Renal cortical epithelial cell (primary cell): ENCODE measurements at regions not wholly inside any gene's neighbourhood (a gene's known extent, or its start where the extent isn't known, plus 50 kb on each side); places are given as distances from the start of the nearest gene placed in this dataset.
"Not testable (repeated sequence)": the region's sequence is repeated elsewhere in the genome, so short reads cannot be mapped to it uniquely, and the experiment has no call there.

Source experiments
- DNase-seq: peaks from one replicate; pipeline ENCODE4 v3.0.0-alpha.2; 2011; ENCODE audit warnings: low read depth

DNA sequence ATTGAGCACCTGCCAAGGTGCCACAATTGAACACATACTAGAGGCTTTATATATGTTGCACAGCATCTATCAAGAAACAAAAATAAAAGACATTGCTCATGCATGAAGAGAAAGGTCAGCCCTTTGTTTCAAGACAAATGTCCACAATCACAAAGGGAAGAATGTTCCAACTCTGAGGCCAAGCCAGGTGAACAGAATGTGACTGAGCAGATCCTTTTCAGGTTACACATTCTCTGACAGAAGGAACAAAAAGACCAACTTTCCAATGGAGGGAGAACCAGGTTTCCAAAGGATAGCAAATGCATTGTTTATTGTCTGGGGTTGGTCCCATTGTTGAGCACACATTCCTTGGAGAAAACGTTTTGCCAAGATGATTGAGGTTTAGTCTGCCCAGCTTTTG is 50.2 kb upstream of the FAM174B start:
- DNase-seq, result peak; percentile 19

DNA sequence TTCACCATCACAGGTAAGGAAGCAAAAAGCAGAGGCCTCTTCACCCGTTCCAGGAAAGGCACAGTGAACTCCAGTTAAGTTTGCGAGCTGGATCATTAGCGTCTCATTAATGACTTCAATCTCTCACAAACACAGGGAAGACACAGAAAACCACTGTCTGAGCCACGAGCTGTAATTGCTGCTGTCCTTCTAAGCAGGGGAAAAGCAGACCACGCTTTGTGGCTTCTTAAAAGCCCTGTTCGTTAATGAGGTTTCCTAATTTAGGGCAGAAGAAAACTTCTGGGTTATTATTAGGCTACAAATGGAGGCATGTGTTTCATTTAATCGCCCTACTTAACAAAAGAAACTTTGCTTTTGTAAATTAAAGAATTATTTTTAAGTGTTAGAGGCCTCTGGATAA is 50.6 kb upstream of the FAM174B start:
- no peak for DNase-seq

DNA sequence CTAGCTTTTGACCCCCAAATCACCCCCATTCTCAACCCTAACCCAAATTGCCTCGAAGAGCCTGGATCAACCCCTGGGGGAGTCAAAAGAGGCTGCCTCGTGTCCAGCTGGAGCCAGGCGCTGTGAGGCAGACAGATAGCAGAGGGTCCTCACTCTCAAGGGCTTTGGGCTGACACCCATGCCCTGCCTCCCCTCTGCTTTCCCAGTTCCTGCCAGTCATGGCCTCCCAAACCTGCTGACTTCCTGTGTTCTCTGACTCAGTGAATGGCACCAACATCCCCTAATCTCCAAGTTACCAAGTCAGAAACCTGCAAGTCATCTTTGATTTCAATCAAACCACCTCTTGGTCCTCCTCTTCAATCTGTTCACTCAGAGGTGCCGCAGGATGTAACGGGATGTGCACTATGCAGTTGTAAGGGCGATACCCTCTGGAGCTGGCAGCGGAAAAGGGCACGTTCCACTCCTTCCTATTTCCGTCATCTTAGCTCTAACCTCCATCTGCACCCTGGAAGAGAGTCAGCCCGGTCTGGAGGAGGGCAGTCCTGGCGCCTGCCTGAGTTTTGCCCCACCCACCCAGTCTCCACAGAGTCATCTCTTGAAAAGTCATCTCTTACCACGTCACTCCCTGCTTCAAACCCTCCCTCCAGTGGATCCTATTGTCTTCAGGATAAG is 52.4 kb upstream of the FAM174B start:
- no peak for DNase-seq

DNA sequence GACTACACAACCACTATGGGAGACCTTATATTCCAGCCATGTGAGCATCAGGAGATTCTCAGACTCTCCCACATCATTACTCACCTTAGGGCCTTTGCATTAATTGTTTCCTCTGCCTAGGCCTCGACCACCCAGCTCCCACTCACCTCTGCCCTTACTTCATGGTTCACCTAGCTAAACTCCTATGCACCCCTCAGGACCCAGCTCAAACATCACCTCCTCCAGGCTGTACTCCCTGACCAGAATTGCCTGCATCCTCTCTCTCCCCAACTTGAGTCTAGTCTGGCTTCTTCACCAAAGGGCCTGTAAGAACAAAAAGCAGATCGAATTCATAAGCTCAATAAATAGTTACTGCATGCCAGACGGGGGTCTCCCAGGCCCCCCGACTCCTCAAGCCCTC is 53.1 kb upstream of the FAM174B start:
- DNase-seq, result no peak

DNA sequence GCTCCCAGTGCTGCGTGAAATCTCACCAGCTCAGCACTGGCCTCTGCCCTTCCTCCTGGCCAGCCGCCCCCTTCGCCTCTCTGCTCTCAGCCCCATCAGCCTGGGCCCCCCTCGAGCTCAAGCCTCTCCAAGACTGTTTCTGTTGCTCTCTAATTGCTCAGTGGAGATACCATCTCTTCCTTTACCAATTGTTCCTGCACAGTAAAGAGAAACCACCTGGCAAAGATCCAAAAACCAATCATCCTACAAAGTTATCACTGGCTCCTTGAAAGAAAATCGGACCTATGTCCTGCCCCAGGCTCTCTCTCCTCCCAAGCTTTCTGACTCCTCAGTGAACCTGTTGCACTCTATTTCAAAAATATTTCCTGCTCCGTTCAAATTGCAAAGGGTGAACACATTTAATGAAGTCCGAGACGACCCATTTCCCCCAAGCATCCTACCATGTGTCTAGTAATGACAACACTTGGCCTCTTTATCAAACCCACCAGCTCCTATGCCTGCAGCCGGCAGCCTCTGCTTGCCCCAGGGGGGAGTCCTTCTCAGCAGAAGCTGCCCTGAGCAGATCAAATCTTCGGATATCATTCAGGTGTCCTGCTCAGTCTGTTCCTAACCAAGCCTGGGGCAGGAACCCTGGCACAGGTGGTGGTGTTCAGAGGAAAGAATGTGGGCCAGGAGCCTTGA is 53.7 kb upstream of the FAM174B start:
- DNase-seq, result peak; percentile 58

DNA sequence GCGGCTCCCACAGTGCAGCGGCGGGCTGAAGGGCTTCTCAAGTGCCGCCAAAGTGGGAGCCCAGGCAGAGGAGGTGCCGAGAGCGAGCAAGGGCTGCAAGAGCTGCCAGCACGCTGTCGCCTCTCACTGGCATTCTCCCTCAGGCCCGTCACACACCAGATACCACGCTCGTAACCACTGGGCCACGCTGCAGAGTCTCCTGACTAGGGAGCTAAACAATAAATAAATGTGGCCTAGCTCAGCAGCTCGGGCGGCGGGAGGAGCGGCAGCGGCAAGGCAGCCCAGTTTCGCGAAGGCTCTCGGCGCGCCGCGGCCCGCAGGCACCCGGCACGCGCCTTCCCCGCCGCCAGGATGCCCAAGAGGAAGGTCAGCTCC is 55.9 kb upstream of the FAM174B start:
- DNase-seq, result no peak

DNA sequence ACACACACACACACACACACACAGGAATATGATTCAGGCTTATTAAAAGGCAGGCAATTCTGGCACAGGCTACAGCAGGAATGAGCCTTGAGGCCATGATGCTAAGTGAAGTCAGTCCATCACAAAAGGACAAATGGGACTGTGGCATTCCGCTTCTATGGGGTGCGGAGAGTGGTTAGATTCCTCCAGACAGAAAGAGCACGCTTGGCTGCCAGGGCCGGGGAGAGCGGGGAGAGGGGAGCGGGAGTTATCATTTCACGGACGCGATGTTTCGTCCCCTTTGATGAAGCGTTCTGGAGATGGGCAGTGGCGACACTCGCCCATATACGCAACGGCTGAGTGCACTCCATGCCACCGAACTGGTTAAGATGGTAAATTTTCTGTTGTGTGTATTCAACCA is 58.5 kb upstream of the FAM174B start:
- peak; percentile 36 for DNase-seq

DNA sequence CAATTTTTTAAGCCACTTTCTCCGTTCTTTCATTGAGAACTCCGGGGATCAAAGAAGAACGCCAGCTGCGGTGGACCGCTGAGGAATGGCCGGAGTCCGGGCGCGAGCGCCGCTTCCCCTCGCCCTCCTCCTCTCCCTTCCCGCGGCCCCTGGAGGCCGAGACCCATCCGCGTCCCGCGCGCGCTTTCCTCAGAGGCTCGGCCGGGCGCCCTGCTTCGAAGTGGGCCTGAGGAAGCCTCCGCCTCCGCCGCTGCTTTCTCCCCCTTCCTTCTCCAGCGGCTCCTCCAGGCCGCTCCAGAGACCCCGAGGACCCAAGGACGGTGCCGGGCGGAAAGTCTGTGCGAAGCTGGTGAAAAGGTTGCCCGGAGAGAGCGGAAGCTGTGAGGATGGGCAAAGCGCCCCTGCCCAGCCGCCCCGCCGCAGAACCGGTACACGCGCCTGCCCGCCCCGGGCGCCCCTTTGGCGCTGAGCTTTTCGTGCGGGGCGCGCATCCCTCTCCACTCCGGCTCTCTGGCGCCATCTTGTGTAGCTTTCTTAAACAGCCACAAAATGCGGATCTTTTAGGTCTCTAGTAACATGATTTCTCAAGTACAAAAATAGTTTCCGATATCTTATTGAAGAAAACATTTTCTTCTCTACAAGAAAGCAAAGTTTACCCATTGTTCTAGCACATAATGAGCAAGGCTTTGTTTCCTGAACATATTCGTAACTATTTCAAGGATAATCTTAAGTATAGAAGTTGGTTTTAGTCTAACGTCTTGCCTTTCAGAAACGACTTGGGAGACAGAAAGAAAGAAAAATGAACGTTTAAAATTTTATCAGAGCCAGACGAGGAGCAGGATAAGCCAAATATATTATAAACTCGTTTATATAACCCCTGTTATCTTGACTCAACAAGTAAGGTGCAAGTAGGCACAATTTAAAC is 59.2 kb upstream of the FAM174B start:
- DNase-seq, result peak; percentile 36

DNA sequence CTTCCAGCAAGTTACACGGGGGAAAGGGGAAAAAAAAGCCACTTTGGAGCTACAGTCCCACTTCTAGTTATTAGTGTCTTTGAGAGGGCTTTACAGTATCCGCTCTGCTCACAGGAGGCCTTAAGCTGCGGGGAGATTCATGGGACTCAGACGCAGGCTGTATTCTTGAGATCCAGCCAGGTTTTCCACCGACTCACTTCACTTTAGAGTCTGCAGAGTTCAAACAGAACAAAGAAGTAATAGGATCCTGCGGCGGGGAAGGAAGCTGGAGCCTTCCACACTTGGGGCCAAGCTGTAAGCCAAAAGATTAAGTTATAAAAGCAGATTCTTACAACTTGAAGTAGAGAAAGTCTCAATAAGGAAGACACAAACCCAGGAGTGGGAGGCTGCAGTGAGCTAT is 60.2 kb upstream of the FAM174B start:
- peak; percentile 26 for DNase-seq

DNA sequence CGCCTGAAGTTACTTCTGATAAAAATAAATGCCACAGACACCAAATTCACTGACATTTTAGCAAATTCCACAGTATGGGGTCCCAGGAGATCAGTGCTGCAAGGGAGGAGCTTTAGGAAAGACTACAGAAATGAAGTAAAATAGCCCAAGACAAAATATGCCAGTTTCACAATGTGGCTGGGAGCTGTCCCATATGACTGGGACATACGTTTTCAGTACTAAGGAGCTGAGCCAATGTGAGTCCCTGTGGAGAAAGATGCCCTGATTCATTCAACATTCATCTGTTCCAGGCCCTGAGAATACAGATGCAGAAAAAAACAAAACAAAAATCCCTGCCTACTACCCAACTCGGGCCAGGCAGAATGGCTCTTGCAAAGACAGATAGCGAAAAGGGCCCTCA is 63.4 kb upstream of the FAM174B start:
- DNase-seq, result no peak

DNA sequence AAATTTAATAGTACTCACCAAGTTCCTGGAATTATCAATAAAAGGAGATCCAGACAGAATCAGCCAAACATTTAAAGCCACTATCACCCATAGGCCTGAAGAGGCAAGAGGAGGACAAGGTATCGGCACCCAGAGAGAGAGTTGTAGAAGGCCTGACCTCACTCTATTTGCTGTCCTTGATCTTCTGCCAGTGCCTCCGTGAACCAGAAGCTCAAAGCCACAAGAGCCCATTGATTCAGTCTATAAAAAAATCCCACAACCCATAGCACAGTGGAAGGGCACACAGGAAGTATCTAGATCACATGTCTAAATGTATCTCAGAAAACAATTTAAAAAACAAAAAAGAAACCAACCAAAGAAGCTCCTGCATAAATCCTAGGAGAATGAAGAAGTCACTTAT is 68.6 kb upstream of the FAM174B start:
- DNase-seq, result peak; percentile 52

DNA sequence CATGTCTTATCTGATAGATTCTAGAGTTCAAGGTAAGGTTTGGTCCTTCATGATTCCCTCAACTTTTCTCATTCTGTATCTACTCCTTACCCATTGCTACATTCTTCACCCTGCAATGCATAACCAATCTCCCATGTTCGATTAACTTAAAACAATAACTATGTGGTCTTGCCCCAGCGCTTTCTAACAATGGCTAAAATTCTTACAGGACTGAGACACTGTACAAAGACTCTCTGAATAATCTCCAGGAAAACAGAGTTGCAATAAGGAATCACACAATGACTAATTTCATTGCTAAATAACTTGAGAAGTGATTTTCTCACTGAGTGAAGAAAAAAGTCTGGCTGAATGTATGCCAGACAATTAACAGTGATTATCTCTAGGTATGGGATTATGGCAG is 69.6 kb upstream of the FAM174B start:
- DNase-seq, result peak; percentile 98

DNA sequence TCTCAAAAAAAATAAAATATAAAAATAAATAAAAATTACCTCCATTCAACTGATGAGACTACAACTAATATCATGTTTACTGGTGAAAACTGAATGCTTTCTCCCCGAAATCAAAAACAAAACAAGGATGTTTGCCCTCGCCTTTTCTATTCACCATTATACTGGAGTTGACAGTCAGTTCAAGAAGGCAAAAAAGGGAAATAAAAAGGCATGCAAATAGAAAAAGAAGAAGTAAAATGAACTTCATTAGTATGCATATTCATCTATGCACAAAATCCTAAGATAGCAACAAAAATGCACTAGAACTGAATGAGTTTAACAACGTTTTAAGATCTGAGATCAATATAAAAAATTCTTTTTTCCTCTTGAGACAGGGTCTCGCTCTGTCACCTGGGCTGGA is 72.7 kb upstream of the FAM174B start:
- DNase-seq, result no peak

DNA sequence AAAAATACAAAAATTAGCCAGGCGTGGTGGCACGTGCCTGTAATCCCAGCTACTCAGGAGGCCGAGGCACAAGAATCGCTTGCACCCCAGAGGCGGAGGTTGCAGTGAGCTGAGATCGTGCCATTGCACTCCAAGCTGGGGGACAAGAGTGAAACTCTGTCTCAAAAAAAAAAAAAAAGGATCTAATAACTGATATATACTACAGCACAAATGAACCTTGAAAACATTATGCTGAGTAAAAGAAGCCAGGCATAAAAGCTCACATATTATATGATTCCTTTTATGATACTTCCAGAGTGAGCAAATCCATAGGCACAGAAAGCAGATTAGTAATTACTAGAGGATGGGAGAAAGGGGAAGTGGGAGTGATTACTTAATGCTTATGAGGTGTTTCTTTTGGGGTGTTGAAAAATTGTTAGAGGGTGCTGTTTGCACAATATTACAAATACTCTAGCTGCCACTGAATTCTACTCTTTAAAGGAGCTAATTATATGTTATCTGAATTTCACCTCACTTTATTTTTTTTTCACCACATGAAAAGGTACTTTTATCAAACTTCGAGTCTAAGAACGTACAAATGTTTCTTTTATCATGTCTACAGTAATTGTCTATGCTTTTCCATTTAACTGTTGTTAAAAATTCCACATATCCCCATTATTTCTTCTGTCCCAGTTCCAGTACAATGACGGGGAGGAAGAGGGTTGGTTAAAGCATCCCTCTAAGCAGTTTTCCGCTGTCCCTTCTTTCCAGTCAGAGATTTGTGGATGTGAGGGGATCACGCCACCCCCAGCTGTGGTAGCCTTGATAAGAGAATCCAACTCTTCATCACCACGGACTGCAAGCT is 77.7 kb upstream of the FAM174B start:
- DNase-seq, result no peak

DNA sequence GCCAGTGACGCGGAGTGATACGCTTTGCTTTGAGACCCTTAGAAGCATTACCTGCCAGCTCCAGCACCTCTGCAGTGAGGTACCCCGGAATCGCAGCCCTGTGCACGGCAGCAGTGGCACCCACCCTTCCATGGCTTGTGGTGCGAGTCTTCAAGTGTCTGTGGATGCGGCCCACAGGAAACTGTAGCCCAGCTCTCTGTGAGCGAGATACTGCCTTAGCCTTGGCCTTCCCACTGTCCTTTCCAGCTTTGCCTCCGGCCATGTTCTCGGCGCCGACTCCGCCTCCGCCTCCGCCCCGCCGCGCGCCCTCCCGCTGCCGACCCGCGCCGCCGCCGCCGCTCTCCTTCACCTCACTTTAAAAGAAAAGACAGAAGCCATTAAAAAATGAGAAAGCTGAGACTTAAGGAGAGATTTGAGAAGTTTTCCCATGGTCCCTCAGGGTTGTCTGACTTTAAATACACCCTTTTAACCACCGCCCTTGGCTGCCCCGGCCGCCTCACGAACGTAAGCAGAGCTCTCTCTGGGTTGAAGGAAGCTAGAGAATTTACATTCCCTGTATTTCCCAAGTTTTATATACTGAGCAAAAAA is 78.5 kb upstream of the FAM174B start:
- peak; percentile 37 for DNase-seq

DNA sequence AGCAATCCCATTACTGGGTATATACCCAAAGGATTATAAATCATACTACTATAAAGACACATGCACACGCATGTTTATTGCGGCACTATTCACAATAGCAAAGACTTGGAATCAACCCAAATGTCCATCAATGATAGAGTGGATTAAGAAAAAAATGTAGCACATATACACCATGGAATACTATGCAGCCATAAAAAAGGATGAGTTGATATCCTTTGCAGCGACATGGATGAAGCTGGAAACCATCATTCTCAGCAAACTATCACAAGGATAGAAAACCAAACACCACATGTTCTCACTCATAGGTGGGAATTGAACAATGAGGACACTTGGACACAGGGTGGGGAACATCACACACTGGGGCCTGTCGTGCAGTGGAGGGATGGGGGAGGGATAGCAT is 83.7 kb upstream of the FAM174B start:
- DNase-seq, result not testable (repeated sequence)

DNA sequence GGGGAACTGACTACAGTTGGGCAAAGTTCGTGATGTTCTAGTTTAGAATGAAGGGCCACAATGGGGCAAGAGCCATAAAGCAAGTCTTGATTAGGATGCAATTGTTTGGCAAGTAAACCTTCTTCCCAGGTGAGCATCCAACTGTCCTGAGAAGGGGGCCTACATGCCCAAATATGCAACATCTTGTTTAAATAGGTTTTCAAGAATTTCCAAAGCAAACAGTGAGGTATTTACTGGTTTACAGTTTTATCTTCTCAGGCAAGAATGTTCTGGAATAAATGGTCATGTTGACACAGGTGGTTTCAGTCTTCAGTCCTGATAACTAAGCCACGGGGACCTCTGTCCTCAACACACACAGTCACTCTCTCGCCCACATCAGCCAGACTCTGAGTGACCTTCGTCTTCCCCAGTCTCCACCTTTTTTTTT is 90.3 kb upstream of the FAM174B start:
- no peak for DNase-seq

DNA sequence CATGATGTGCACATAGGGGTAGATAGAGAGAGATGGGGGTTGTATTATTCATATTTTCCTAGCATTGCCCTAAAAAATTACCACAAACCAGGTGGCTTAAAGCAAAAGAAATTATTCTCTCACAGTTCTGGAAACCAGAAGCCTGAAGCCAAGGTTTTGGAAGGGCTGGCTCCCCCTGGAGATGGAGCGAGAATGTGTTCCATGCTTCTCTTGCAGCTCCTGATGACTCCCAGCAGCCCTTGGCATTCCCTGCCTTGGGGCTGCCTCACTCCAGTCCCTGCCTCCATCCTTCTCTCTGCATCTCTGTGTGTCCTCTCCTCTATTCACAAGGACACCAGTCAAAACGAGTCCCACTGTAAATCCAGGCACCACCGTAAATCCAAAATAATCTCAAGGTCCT is 91.5 kb upstream of the FAM174B start:
- no peak for DNase-seq

DNA sequence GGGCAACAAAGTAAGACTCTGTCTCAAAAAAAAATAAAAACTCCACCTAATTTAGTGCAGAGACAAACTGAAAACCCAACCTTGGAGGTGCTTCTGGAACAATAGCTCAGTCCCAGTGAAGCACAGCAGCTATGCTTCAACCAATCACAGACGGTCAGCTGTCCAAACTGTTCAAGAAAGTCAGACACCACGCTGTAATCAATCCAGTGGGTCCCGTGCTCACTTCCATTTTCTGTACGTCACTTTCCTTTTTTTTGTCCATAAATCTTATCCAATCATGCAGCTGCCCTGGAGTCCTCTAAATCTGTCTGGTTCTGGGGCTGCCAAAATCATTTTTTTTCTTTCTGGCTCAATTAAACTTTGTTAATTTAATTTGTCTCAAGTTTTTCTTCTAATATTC is 93.6 kb upstream of the FAM174B start:
- peak; percentile 25 for DNase-seq

DNA sequence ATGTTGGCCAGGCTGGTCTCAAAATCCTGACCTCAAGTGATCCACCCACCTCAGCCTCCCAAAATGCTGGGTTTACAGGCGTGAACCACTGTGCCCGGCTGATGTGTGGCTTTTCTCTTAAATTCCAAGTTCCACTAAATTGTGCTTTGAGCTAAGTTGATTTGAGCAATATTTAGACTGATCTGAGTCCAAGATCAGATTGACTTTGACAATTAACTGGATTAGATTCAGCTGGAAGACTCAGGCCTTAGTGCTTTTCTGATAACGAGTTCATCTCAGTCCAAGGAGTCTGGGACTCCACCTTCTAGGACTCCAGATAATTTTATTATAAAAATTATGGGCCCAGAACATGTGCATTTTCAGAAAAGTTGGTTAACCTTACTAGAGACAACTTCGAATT is 94.4 kb upstream of the FAM174B start:
- DNase-seq, result no peak

DNA sequence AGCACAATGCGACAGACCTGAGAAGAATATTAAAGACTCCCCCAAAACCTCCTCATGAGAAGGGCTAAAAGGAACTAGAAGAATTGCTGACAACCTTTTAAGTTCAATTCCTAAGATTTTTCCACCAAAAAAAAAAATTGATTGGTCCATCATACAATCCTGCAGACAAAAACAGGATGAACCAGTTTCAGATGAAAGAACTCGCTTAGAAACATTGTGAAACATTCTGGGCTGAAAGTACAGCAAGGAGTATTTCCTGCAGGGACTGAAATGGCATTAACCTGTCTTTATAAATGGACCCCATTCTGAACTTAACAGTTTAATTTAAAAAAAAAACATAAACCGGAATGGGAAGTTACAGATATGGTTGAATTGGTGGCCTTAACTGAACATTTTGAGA is 96.0 kb upstream of the FAM174B start:
- DNase-seq, result peak; percentile 27

DNA sequence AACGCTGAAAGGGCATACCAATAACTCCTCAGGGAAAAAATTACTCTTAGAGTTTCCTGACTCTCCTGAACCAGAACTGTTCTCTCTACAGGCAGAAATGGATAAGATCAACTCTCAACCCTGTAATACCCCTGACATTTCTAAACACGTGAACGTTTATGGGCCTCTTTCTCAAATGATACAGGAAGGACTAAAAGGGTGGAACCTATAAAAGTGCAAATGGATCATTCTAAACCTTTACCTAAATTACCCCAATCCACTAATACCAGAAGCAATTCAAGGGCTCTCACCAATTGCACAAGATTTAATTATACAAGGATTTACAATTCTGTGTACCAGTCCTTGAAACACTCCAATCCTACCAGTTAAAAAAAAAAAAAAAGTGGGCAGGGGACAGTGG is 98.0 kb upstream of the FAM174B start:
- DNase-seq, result no peak
